ENCODE measurements at regions not wholly inside any gene's neighbourhood (a gene's known extent, or its start where the extent isn't known, plus 50 kb on each side); places are given as distances from the start of the nearest gene placed in this dataset.

DNA sequence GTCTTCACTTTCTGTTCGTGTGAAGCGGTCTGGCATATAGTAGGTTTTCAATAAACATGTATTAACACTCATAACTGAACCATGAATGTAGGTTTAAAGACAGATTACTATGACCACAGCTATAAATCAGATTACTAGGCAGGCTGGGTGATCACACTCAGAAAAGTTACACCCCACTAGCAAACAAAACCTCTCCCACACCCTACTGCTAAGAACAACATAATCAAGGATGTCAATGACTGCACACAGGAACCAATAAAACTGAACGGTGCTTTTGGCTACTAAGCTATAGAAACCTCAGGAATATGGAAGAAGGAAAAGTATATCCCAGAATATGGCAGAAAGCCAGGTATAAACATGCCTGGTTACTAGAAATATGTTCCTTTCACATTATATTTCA, 676.9 kb downstream of the SMARCA1 start:
- Histone ChIP-seq H3K4me3 (no peak overlapping the region), H3K79me2 (ENCODE audit: low read depth) (no peaks in the 10 kb centered on the region), H3K4me1 (no peaks in the 10 kb centered on the region), H3K27ac (no peak overlapping the region), H3K9me3 (ENCODE audit: low read depth) (peaks cover 5% of the 10 kb centered on the region), H3K4me2 (no peak overlapping the region), H3F3A (ENCODE audit: low read depth) (no peaks in the 10 kb centered on the region), H2AFZ (replicated peaks) (no peak overlapping the region), H3K27me3 (no peaks in the 10 kb centered on the region), H4K20me1 (ENCODE audit: low read depth) (no peaks in the 10 kb centered on the region), H3K36me3 (no peaks in the 10 kb centered on the region), H3K9ac (no peak overlapping the region)
- no peak for DNase-seq (ENCODE audit: low spot score)
- H3K4me3 Mint-ChIP-seq, result no peak overlapping the region
- H3K9me3 Mint-ChIP-seq, result no peaks in the 10 kb centered on the region
- peaks cover 2% of the 10 kb centered on the region for H3K27me3 Mint-ChIP-seq (ENCODE audit: insufficient read depth, low read depth)
- H3K36me3 Mint-ChIP-seq, result no peaks in the 10 kb centered on the region
- TF ChIP-seq EZH2 (IDR thresholded peaks at IDR 0.05), result no peak
- TF ChIP-seq, protein P1, sequence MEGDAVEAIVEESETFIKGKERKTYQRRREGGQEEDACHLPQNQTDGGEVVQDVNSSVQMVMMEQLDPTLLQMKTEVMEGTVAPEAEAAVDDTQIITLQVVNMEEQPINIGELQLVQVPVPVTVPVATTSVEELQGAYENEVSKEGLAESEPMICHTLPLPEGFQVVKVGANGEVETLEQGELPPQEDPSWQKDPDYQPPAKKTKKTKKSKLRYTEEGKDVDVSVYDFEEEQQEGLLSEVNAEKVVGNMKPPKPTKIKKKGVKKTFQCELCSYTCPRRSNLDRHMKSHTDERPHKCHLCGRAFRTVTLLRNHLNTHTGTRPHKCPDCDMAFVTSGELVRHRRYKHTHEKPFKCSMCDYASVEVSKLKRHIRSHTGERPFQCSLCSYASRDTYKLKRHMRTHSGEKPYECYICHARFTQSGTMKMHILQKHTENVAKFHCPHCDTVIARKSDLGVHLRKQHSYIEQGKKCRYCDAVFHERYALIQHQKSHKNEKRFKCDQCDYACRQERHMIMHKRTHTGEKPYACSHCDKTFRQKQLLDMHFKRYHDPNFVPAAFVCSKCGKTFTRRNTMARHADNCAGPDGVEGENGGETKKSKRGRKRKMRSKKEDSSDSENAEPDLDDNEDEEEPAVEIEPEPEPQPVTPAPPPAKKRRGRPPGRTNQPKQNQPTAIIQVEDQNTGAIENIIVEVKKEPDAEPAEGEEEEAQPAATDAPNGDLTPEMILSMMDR (IDR thresholded peaks at IDR 0.05), result no peak
- no peak for TF ChIP-seq EZH2phosphoT487 (IDR thresholded peaks at IDR 0.05)
- no peaks in the 10 kb centered on the region for H3K4me1 Mint-ChIP-seq
- H3K27ac Mint-ChIP-seq, result no peak overlapping the region

DNA sequence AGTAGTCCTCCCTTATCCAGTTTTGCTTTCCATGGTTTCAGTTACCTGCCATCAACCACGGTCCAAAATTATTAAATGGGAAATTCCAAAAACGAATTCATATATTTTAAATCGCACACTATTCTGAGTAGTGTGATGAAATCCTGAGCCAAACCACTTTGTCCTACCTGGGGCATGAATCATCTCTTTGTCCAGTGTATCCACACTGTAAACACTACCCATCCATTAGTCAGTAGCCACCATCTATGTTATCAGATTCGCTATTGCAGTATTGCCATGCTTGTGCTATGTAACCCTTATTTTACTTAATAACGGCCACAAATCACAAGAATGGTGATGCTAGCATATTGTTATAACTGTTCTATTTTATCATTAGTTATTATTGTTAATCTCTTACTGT, 704.6 kb downstream of the SMARCA1 start:
- H3K79me2 ChIP-seq (ENCODE audit: low read depth), result no peaks in the 10 kb centered on the region
- no peaks in the 10 kb centered on the region for H3K36me3 Mint-ChIP-seq
- no peak overlapping the region for H3K4me3 ChIP-seq
- no peaks in the 10 kb centered on the region for H3K9me3 Mint-ChIP-seq
- H3K4me1 ChIP-seq, result no peaks in the 10 kb centered on the region
- TF ChIP-seq EZH2 (IDR thresholded peaks at IDR 0.05) (no peak), EZH2phosphoT487 (IDR thresholded peaks at IDR 0.05) (no peak)
- TF ChIP-seq, protein P1 (IDR thresholded peaks at IDR 0.05), result no peak
- H3K27ac ChIP-seq, result no peak overlapping the region
- no peaks in the 10 kb centered on the region for H4K20me1 ChIP-seq (ENCODE audit: low read depth)
- H3K9ac ChIP-seq, result no peak overlapping the region
- H3K27me3 ChIP-seq, result no peaks in the 10 kb centered on the region
- no peak for DNase-seq (ENCODE audit: low spot score)
- no peaks in the 10 kb centered on the region for H3K27me3 Mint-ChIP-seq (ENCODE audit: insufficient read depth, low read depth)
- H2AFZ ChIP-seq (replicated peaks), result no peak overlapping the region
- no peak overlapping the region for H3K4me2 ChIP-seq
- H3K36me3 ChIP-seq, result no peaks in the 10 kb centered on the region
- no peaks in the 10 kb centered on the region for H3K9me3 ChIP-seq (ENCODE audit: low read depth)
- peaks cover 7% of the 10 kb centered on the region for H3K4me1 Mint-ChIP-seq
- H3K27ac Mint-ChIP-seq, result no peak overlapping the region
- H3F3A ChIP-seq (ENCODE audit: low read depth), result no peaks in the 10 kb centered on the region
- no peak overlapping the region for H3K4me3 Mint-ChIP-seq

DNA sequence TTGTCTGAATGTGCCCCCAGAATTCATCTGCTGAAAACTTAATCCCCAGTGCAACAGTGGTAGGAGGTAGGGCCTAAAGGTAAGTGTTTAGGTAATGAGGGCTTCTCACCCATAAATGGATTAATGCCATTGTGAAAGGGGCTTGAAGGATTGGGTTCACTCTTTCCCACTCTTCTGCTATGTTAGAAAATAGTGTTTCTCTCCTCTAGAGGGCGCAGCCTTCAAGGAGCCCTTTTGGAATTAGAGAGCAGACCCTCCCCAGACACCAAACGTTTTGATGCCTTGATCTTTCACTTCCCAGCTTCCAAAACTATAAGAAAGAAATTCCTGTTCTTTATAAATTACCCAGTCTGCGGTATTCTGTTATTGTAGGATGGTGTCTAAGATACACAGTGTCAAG, 706.4 kb downstream of the SMARCA1 start:
- Mint-ChIP-seq H3K9me3 (no peaks in the 10 kb centered on the region), H3K27ac (no peak overlapping the region), H3K27me3 (ENCODE audit: insufficient read depth, low read depth) (no peaks in the 10 kb centered on the region), H3K4me3 (no peak overlapping the region), H3K4me1 (peaks cover 7% of the 10 kb centered on the region), H3K36me3 (no peaks in the 10 kb centered on the region)
- Histone ChIP-seq H3K36me3 (no peaks in the 10 kb centered on the region), H3F3A (ENCODE audit: low read depth) (no peaks in the 10 kb centered on the region), H3K27me3 (no peaks in the 10 kb centered on the region), H3K4me2 (no peak overlapping the region), H4K20me1 (ENCODE audit: low read depth) (no peaks in the 10 kb centered on the region), H3K79me2 (ENCODE audit: low read depth) (no peaks in the 10 kb centered on the region), H3K9me3 (ENCODE audit: low read depth) (no peaks in the 10 kb centered on the region), H3K9ac (no peak overlapping the region), H3K4me3 (no peak overlapping the region), H3K27ac (no peak overlapping the region), H2AFZ (replicated peaks) (no peak overlapping the region), H3K4me1 (no peaks in the 10 kb centered on the region)
- TF ChIP-seq, protein P1 (IDR thresholded peaks at IDR 0.05), result peak; percentile 61
- no peak for TF ChIP-seq EZH2phosphoT487 (IDR thresholded peaks at IDR 0.05)
- peak; percentile 67 for DNase-seq (ENCODE audit: low spot score)

DNA sequence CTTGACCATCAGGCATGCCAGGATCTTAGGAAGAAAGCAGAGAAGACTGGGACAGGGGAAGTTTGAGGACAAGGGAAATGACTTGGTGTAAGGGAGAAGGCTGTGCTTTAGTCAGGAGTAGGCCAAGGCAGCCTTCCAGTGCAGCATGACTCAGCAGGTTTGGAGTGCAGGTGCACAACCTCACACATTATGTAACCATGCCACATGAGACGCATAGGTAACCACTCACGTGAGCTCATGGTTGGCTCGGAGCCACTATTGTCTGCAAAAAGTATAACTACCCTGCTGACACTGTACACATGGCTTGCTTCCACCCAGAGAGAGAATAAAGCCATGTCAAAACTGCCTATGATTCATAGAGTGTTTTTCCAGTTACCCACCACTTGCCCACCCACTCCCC, 715.9 kb downstream of the SMARCA1 start:
- H3K9ac ChIP-seq, result no peak overlapping the region
- no peak overlapping the region for H3K4me3 Mint-ChIP-seq
- no peaks in the 10 kb centered on the region for H3K36me3 ChIP-seq
- H3F3A ChIP-seq (ENCODE audit: low read depth), result no peaks in the 10 kb centered on the region
- H3K9me3 Mint-ChIP-seq, result peaks cover 27% of the 10 kb centered on the region
- no peaks in the 10 kb centered on the region for H3K79me2 ChIP-seq (ENCODE audit: low read depth)
- H3K4me1 ChIP-seq, result no peaks in the 10 kb centered on the region
- TF ChIP-seq, protein P1 (IDR thresholded peaks at IDR 0.05), result no peak
- TF ChIP-seq EZH2phosphoT487 (IDR thresholded peaks at IDR 0.05) (no peak), EZH2 (IDR thresholded peaks at IDR 0.05) (no peak)
- H3K27me3 Mint-ChIP-seq (ENCODE audit: insufficient read depth, low read depth), result no peaks in the 10 kb centered on the region
- DNase-seq (ENCODE audit: low spot score), result no peak
- H3K27ac Mint-ChIP-seq, result no peak overlapping the region
- peaks cover 4% of the 10 kb centered on the region for H3K4me1 Mint-ChIP-seq
- no peak overlapping the region for H3K4me3 ChIP-seq
- no peak overlapping the region for H3K27ac ChIP-seq
- peaks cover 8% of the 10 kb centered on the region for H3K9me3 ChIP-seq (ENCODE audit: low read depth)
- no peaks in the 10 kb centered on the region for H4K20me1 ChIP-seq (ENCODE audit: low read depth)
- no peak overlapping the region for H3K4me2 ChIP-seq
- peaks cover 2% of the 10 kb centered on the region for H3K36me3 Mint-ChIP-seq
- no peaks in the 10 kb centered on the region for H3K27me3 ChIP-seq
- no peak overlapping the region for H2AFZ ChIP-seq (replicated peaks)
